GM19395 (cell line): ENCODE measurements at regions not wholly inside any gene's neighbourhood (a gene's known extent, or its start where the extent isn't known, plus 50 kb on each side); places are given as distances from the start of the nearest gene placed in this dataset.
"Not testable (repeated sequence)": the region's sequence is repeated elsewhere in the genome, so short reads cannot be mapped to it uniquely, and the experiment has no call there.

Source experiments
- ATAC-seq: cut with Tn5 transposase; IDR thresholded peaks from one replicate; pipeline ENCODE4 v1.9.1; 2021; ENCODE audit warnings: mild to moderate bottlenecking, moderate library complexity; ENCODE audit not compliant: unreplicated experiment

GRCh38 chr3:39558775-39559306, 91.4 kb downstream of the MOBP start:
- no peak for ATAC-seq

- no peak for ATAC-seq
Measured at GRCh38 chr3:39559543-39559942, 92.1 kb downstream of the MOBP start.

GRCh38 chr3:39568508-39568907, 101.0 kb downstream of the MOBP start:
- no peak for ATAC-seq

- ATAC-seq: no peak
Measured at GRCh38 chr3:39569095-39569494, 101.6 kb downstream of the MOBP start.

GRCh38 chr3:39573392-39573791, 105.9 kb downstream of the MOBP start:
- ATAC-seq: no peak

- no peak for ATAC-seq
Measured at GRCh38 chr3:39577541-39577940, 110.1 kb downstream of the MOBP start.

- not testable (repeated sequence) for ATAC-seq
Measured at GRCh38 chr3:39586215-39586614, 118.7 kb downstream of the MOBP start.

GRCh38 chr3:39587113-39587512, 119.6 kb downstream of the MOBP start:
- no peak for ATAC-seq

GRCh38 chr3:39590806-39591205, 123.3 kb downstream of the MOBP start:
- no peak for ATAC-seq

GRCh38 chr3:39592311-39593050, 125.0 kb downstream of the MOBP start:
- no peak for ATAC-seq

GRCh38 chr3:39593341-39593740, 125.9 kb downstream of the MOBP start:
- no peak for ATAC-seq

- ATAC-seq: no peak
Measured at GRCh38 chr3:39601241-39601640, 133.8 kb downstream of the MOBP start.

GRCh38 chr3:39605837-39606236, 138.4 kb downstream of the MOBP start:
- no peak for ATAC-seq

- no peak for ATAC-seq
Measured at GRCh38 chr3:39626198-39626597, 158.7 kb downstream of the MOBP start.

- ATAC-seq: no peak
Measured at GRCh38 chr3:39631136-39631535, 163.7 kb downstream of the MOBP start.

GRCh38 chr3:39637807-39638206, 170.3 kb downstream of the MOBP start:
- ATAC-seq: no peak

- ATAC-seq: no peak
Measured at GRCh38 chr3:39638301-39638700, 170.8 kb downstream of the MOBP start.

GRCh38 chr3:39639344-39640236, 169.8 kb upstream of the MYRIP start:
- ATAC-seq: no peak

- ATAC-seq: no peak
Measured at GRCh38 chr3:39641274-39641673, 168.1 kb upstream of the MYRIP start.

GRCh38 chr3:39644176-39644575, 165.2 kb upstream of the MYRIP start:
- ATAC-seq: no peak

- ATAC-seq: not testable (repeated sequence)
Measured at GRCh38 chr3:39651256-39651655, 158.2 kb upstream of the MYRIP start.
